Epithelial cell of proximal tubule (primary cell): ENCODE measurements at regions not wholly inside any gene's neighbourhood (a gene's known extent, or its start where the extent isn't known, plus 50 kb on each side); places are given as distances from the start of the nearest gene placed in this dataset.

Source experiments
- DNase-seq: peaks from one replicate; pipeline ENCODE4 v3.0.0-alpha.2; 2011; ENCODE audit warnings: low read depth
- H3K4me3 ChIP-seq: 2 replicates; pipeline ENCODE4 v1.5.1; 2011; ENCODE audit warnings: low read depth, mild to moderate bottlenecking, low read length
- TF ChIP-seq, protein P1 (sequence below): conservative IDR thresholded peaks from 2 replicates; pipeline ENCODE4 v1.5.1; 2012; ENCODE audit warnings: low read depth, mild to moderate bottlenecking, low read length

DNA sequence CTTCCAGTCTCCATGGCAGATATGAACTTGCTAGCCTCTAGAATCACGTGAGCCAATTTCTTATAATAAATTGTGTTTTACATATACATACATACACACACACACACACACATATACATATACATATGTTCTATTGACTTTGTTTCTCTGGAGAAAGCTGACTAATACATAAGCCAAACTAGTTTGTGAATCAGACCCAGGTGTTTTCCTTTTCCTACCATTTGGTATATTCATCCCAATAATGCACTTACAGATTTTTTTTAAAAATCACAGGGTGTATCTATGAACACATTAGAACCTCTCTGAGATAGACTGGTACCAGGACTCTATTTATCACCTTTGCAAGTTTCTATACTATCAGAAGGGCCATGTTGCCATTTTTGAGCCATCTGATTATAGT, 122.9 kb upstream of the KCNH8 start:
- H3K4me3 ChIP-seq: no peak overlapping the region
- TF ChIP-seq, protein P1, sequence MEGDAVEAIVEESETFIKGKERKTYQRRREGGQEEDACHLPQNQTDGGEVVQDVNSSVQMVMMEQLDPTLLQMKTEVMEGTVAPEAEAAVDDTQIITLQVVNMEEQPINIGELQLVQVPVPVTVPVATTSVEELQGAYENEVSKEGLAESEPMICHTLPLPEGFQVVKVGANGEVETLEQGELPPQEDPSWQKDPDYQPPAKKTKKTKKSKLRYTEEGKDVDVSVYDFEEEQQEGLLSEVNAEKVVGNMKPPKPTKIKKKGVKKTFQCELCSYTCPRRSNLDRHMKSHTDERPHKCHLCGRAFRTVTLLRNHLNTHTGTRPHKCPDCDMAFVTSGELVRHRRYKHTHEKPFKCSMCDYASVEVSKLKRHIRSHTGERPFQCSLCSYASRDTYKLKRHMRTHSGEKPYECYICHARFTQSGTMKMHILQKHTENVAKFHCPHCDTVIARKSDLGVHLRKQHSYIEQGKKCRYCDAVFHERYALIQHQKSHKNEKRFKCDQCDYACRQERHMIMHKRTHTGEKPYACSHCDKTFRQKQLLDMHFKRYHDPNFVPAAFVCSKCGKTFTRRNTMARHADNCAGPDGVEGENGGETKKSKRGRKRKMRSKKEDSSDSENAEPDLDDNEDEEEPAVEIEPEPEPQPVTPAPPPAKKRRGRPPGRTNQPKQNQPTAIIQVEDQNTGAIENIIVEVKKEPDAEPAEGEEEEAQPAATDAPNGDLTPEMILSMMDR: no peak
- DNase-seq: no peak

DNA sequence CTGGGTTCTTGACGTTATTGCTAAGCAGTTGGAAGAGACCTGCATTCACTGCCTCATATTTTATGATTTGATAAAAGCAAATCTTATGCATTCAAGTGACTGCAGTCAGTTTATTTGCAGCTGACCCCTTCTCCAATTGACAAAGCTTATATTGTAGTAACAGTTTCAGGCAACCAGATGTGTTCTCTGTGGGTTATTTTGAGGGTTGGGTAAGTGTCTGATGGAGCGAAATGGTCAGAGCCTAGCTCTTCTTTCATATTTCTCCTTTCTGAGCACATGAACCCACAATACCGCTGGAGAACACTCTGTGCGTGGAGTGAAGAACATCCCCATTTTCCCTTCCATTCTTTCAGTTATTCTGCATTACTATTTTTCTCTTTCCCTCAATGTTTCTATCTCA, 125.8 kb upstream of the KCNH8 start:
- no peak overlapping the region for H3K4me3 ChIP-seq
- TF ChIP-seq, protein P1: no peak
- no peak for DNase-seq

DNA sequence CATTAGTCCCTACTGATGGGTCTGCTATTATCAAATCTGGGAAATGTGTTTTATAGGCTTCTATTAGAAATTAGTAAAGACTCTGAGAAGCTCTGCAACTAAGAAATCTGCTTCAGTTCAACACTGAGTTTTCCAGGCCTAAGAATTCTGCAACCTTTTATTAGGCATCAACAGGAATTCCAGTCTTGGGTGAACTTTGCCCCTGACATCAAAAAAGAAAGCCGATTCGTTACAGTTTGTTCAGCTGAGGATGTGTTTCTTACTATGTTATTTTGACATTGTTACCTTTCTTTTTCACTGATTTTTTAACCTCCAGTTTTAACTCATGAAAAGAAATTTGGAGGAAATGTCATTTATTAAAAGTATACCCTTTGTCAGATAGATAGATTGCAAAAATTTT, 131.5 kb upstream of the KCNH8 start:
- TF ChIP-seq, protein P1: no peak
- DNase-seq: no peak
- H3K4me3 ChIP-seq: no peak overlapping the region

DNA sequence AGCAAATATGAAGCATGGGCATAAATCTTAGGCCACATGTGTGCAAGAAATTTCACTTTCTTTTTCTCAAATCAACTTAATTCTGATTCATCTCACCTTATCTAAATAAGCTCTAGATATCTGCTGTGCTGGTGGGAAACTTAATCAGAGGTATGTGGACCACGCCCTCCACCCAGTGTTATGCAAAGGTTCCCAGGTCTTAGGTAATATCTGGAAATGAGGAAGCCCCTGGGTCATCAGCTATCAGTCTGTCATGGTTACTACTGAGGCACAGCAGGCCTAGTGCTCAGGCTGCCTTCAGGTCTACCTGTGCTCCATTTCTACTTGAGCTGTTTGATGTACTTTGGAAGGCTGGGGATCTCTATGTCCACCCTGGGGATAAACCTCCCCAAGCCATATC, 134.4 kb upstream of the KCNH8 start:
- no peak overlapping the region for H3K4me3 ChIP-seq
- TF ChIP-seq, protein P1: no peak
- DNase-seq: no peak

DNA sequence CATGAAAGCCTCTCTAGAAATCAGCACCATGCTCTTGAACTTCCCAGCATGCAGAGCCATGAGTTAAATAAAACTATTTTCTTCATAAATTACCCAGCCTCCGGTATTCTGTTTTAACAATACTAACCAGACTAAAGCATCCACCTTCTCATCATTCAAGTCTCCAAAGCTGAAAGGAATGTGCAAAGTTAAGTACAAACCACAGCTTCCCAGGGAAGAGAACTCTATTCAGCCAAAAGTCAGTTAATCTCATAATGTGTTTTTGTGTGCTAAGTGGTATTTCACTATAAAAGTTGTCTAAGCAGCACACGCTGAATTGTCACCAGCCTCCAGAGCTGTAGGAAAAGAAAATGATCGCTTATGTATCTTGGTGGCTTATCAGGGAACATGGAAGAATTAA, 135.5 kb upstream of the KCNH8 start:
- H3K4me3 ChIP-seq: no peak overlapping the region
- TF ChIP-seq, protein P1: no peak
- no peak for DNase-seq

DNA sequence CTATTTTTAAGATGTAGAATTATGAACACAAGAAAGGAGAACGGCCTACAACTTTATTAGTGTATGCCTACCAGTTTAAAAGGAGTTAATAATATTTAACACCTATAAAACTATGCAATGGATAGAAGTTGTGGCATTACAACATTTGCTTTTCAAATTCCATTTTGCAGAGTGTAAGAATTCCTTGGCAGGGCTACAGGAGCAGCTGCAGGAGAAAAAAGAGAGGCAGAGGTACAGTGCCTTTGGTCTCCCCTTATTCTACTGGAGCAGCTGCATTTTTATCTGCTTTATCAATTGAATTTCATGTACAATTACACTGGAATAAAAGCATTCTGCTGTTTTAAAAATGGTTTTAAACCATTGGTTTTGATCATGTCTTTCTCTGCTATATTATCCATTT, 145.7 kb upstream of the KCNH8 start:
- no peak overlapping the region for H3K4me3 ChIP-seq
- no peak for DNase-seq
- TF ChIP-seq, protein P1: no peak

DNA sequence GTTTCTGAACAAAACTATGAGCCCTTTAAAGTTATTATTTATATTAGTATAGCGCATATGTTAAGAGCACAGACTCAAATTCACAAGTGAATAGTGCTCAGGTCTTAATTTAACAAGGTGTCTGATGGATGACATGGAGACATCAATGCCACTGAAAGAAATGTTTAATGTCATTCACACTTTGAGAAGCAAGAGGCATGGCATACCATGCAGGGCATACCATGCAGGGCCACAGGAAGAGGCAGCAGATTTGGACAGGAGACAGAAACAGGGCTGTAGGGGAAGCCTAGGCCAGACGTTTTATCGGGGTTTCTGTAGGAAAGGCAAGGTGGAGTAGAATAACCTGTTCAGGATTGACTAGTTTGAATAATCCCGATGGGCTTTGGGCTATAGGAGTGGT, 150.2 kb upstream of the KCNH8 start:
- DNase-seq: no peak
- H3K4me3 ChIP-seq: no peak overlapping the region
- TF ChIP-seq, protein P1: no peak
